GM23338 (cell line): ENCODE measurements at regions not wholly inside any gene's neighbourhood (a gene's known extent, or its start where the extent isn't known, plus 50 kb on each side); places are given as distances from the start of the nearest gene placed in this dataset.

Experiments used
- CREB1 ChIP-seq: fragments of 250-450 bp; sonication (Bioruptor Pico); IDR thresholded peaks from 2 replicates; pipeline ENCODE4 v1.5.0; 2020; ENCODE audit warnings: low read depth, mild to moderate bottlenecking, moderate library complexity
- EZH2 ChIP-seq: fragments of 200-600 bp; sonication (generic); IDR thresholded peaks from one replicate; pipeline ENCODE4 v1.8.0; 2017; ENCODE audit warnings: antibody characterized with exemption, mild to moderate bottlenecking, low read depth; ENCODE audit not compliant: unreplicated experiment
- EZH2phosphoT487 ChIP-seq: fragments of 200-600 bp; sonication (generic); IDR thresholded peaks from one replicate; pipeline ENCODE4 v1.8.1; 2018; ENCODE audit warnings: antibody characterized with exemption; ENCODE audit not compliant: unreplicated experiment
- POLR2AphosphoS5 ChIP-seq: IDR thresholded peaks from 2 replicates; pipeline ENCODE4 v1.6.1; 2016; ENCODE audit warnings: antibody characterized with exemption, low read depth
- REST ChIP-seq: IDR thresholded peaks from one replicate; pipeline ENCODE4 v1.6.1; 2018; ENCODE audit warnings: antibody characterized with exemption; ENCODE audit not compliant: unreplicated experiment
- STAT1 ChIP-seq: IDR thresholded peaks from one replicate; pipeline ENCODE4 v1.6.1; 2016; ENCODE audit warnings: antibody characterized with exemption; ENCODE audit not compliant: unreplicated experiment
- ZNF114 ChIP-seq: fragments of 250-450 bp; sonication (Bioruptor Pico); IDR thresholded peaks from 2 replicates; pipeline ENCODE4 v1.5.0; 2020; ENCODE audit warnings: mild to moderate bottlenecking, moderate library complexity
- ZNF331 ChIP-seq: fragments of 250-450 bp; sonication (Bioruptor Pico); IDR thresholded peaks from 2 replicates; pipeline ENCODE4 v1.5.0; 2020; ENCODE audit warnings: low read depth, mild to moderate bottlenecking, moderate library complexity
- TF ChIP-seq, protein P1 (sequence below), 2 experiments: fragments of 200-600 bp in 1 of 2; sonication (generic) in 1 of 2; conservative IDR thresholded peaks; 2 replicates each; pipeline versions ENCODE4 v1.5.1 to v1.6.1; 2016 to 2017; ENCODE audit warnings: antibody characterized with exemption in 2 of 2, low read depth in 2 of 2, mild to moderate bottlenecking in 2 of 2, moderate library complexity in 1 of 2

GRCh38 chrX:44451056-44451455 is 91.6 kb downstream of the FUNDC1 start:
- TF ChIP-seq, protein P1, sequence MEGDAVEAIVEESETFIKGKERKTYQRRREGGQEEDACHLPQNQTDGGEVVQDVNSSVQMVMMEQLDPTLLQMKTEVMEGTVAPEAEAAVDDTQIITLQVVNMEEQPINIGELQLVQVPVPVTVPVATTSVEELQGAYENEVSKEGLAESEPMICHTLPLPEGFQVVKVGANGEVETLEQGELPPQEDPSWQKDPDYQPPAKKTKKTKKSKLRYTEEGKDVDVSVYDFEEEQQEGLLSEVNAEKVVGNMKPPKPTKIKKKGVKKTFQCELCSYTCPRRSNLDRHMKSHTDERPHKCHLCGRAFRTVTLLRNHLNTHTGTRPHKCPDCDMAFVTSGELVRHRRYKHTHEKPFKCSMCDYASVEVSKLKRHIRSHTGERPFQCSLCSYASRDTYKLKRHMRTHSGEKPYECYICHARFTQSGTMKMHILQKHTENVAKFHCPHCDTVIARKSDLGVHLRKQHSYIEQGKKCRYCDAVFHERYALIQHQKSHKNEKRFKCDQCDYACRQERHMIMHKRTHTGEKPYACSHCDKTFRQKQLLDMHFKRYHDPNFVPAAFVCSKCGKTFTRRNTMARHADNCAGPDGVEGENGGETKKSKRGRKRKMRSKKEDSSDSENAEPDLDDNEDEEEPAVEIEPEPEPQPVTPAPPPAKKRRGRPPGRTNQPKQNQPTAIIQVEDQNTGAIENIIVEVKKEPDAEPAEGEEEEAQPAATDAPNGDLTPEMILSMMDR (conservative IDR thresholded peaks at IDR 0.05; ENCODE audit: low read depth in 2 of 2), result no peak
- TF ChIP-seq EZH2phosphoT487, result no peak
- no peak for TF ChIP-seq EZH2
- no peak for TF ChIP-seq STAT1
- TF ChIP-seq POLR2AphosphoS5, result no peak
- TF ChIP-seq REST, result no peak
- TF ChIP-seq ZNF331 (CRISPR knock-in tag), result no peak
- no peak for TF ChIP-seq ZNF114 (CRISPR knock-in tag)
- TF ChIP-seq CREB1 (CRISPR knock-in tag), result no peak
